ENCODE measurements at regions not wholly inside any gene's neighbourhood (a gene's known extent, or its start where the extent isn't known, plus 50 kb on each side); places are given as distances from the start of the nearest gene placed in this dataset.

DNA sequence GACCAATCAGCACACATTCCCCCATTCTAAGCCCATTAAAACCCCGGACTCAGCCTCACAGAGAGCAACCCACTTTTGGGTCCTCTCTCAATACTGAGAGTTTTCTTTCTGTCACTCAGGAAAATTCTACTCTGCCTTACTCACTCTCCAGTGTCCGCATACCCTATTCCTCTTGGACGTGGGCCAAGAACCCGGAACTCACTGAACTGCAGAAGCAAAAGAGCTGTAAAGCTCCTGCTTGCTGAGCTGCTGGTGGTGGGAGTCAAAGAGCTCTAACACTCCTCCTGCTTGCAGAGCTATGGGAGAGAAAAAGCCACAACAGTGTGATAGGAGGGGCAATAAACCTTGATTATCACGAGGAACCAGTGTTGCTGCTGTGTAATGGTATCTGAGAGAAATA lies 386.9 kb downstream of the POM121L12 start:
- TF ChIP-seq POLR2A (IDR thresholded peaks at IDR 0.05) (no peak), CTCF (IDR thresholded peaks at IDR 0.05) (no peak)
